ENCODE measurements at regions not wholly inside any gene's neighbourhood (a gene's known extent, or its start where the extent isn't known, plus 50 kb on each side); places are given as distances from the start of the nearest gene placed in this dataset.

DNA sequence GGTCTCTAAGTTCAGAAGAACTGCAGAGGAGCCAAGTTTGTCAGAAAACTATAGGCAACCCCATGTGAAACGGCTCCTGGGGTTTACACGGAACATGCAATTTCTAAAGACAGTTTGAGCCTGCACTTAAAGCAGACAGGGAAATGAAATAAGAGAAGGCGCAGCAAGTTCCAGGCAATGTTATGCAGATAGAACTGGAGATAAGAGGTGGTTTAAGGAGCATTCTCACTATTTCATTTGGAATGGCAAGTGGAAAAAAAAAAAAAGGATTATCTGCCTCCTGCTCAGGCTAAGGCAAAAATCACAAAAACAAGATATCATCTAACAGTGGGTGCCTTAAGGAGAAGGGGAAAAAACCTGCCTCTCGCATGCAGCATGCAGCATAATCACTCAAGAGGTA, 2252.4 kb downstream of the MAT2B start:
- Histone ChIP-seq H3K4me1 (ENCODE audit: control insufficient read depth, insufficient read depth, low read length, poor library complexity, severe bottlenecking) (no peaks in the 10 kb centered on the region), H3K9me3 (ENCODE audit: control insufficient read depth in 2 of 2, low read length in 2 of 2) (peaks cover 0 to 3% of the 10 kb centered on the region in 2 experiments), H3K4me3 (ENCODE audit: low read depth, low read length) (no peak overlapping the region), H3K36me3 (ENCODE audit: control insufficient read depth, insufficient read depth, low read length) (no peaks in the 10 kb centered on the region), H3K27me3 (ENCODE audit: control insufficient read depth, insufficient read depth, low read length) (no peaks in the 10 kb centered on the region), H3K27ac (ENCODE audit: insufficient read depth, low read length, poor library complexity, severe bottlenecking) (no peak overlapping the region)
- no peaks in the 10 kb centered on the region for H3K27me3 Mint-ChIP-seq
- ATAC-seq (ENCODE audit: low read depth in 2 of 2) (no peak), DNase-seq (no peak)
- H3K36me3 Mint-ChIP-seq: no peaks in the 10 kb centered on the region
- no peak overlapping the region for H3K27ac Mint-ChIP-seq
- H3K4me1 Mint-ChIP-seq: no peaks in the 10 kb centered on the region
- H3K4me3 Mint-ChIP-seq: no peak overlapping the region
- H3K9me3 Mint-ChIP-seq: peaks cover 6 to 25% (median 12%) of the 10 kb centered on the region in 7 donors

DNA sequence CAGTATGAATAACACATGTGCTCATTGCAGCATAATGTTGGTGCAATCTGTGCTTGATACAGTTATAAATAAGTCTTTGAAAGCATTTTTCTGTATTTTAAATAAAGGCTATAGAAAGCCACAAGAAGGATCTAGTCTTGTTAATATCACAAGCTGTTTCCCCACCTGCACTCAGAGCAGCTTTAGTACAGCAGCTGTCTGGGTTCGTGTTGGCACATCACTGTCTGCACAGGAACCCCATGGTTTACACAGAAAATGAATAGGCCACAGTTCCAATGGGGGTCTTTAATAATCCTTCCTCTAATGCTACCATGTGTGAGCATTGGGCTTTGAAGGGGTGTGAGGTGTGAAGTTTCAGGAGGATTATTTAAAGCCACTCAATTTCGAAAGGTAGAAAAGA, 2269.7 kb downstream of the MAT2B start:
- H3K4me3 ChIP-seq (ENCODE audit: low read depth, low read length): no peak overlapping the region
- Mint-ChIP-seq H3K9me3 (peaks cover 2 to 35% (median 5%) of the 10 kb centered on the region in 7 donors), H3K36me3 (no peaks in the 10 kb centered on the region), H3K27ac (no peak overlapping the region), H3K27me3 (no peaks in the 10 kb centered on the region), H3K4me1 (no peaks in the 10 kb centered on the region), H3K4me3 (no peak overlapping the region)
- no peak for ATAC-seq (ENCODE audit: low read depth in 2 of 2)
- no peaks in the 10 kb centered on the region for H3K27me3 ChIP-seq (ENCODE audit: control insufficient read depth, insufficient read depth, low read length)
- H3K36me3 ChIP-seq (ENCODE audit: control insufficient read depth, insufficient read depth, low read length): no peaks in the 10 kb centered on the region
- no peak for DNase-seq
- no peaks in the 10 kb centered on the region for H3K4me1 ChIP-seq (ENCODE audit: control insufficient read depth, insufficient read depth, low read length, poor library complexity, severe bottlenecking)
- peaks cover 0 to 2% of the 10 kb centered on the region in 2 experiments for H3K9me3 ChIP-seq (ENCODE audit: control insufficient read depth in 2 of 2, low read length in 2 of 2)
- H3K27ac ChIP-seq (ENCODE audit: insufficient read depth, low read length, poor library complexity, severe bottlenecking): no peak overlapping the region

DNA sequence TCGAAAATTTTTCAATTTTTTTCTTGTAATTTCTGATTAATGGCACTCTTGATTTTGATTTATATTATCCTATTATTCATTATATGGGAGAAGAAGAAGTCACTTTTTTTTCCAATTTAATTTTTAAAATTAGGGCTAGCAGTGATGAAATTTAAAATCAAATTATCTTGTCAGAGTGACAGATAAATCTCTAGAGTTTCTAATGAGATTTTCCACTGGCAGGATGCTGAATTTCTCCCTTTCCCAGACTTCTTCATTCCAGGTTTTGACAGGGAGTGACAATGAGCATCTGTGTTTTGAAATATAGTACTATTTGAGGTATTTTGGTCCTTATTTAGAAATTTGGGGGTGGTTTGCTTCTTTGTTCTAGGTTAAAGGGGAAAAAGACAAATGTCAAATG, 2274.1 kb downstream of the MAT2B start:
- Histone ChIP-seq H3K4me3 (ENCODE audit: low read depth, low read length) (no peak overlapping the region), H3K4me1 (ENCODE audit: control insufficient read depth, insufficient read depth, low read length, poor library complexity, severe bottlenecking) (no peaks in the 10 kb centered on the region)
- H3K27ac Mint-ChIP-seq: no peak overlapping the region

DNA sequence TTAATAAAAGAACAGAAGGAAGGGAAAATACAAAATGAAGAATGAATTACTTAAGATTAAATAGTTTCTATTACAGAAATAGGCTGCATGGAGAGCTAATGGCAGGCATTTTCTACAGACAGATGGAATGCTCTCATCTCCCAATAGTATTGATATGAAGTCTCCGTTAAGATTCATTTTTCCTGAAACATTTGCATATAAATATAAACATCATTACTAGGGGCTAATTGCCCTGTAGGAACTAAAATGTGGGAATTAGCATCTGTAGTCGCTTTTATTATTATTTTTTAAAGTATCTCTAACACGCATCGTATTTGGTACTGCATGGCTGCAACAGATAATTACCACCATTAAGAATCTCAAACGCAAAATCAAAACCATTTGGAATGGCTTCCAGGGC, 2275.5 kb downstream of the MAT2B start:
- ATAC-seq (ENCODE audit: low read depth in 2 of 2) (no peak), DNase-seq (no peak)
- Histone ChIP-seq H3K27me3 (ENCODE audit: control insufficient read depth, insufficient read depth, low read length) (no peaks in the 10 kb centered on the region), H3K4me3 (ENCODE audit: low read depth, low read length) (no peak overlapping the region), H3K9me3 (ENCODE audit: control insufficient read depth in 2 of 2, low read length in 2 of 2) (peaks cover 0 to 2% of the 10 kb centered on the region in 2 experiments), H3K36me3 (ENCODE audit: control insufficient read depth, insufficient read depth, low read length) (no peaks in the 10 kb centered on the region), H3K27ac (ENCODE audit: insufficient read depth, low read length, poor library complexity, severe bottlenecking) (no peak overlapping the region), H3K4me1 (ENCODE audit: control insufficient read depth, insufficient read depth, low read length, poor library complexity, severe bottlenecking) (no peaks in the 10 kb centered on the region)
- H3K36me3 Mint-ChIP-seq: no peaks in the 10 kb centered on the region
- H3K9me3 Mint-ChIP-seq: peaks cover 2 to 39% (median 9%) of the 10 kb centered on the region in 7 donors
- no peaks in the 10 kb centered on the region for H3K4me1 Mint-ChIP-seq
- no peak overlapping the region for H3K27ac Mint-ChIP-seq
- no peaks in the 10 kb centered on the region for H3K27me3 Mint-ChIP-seq
- no peak overlapping the region for H3K4me3 Mint-ChIP-seq

More for the DNA sequence above, 2274.1 kb downstream of the MAT2B start:
- peaks cover 2 to 37% (median 8%) of the 10 kb centered on the region in 7 donors for H3K9me3 Mint-ChIP-seq
- H3K36me3 Mint-ChIP-seq: no peaks in the 10 kb centered on the region
- Histone ChIP-seq H3K36me3 (ENCODE audit: control insufficient read depth, insufficient read depth, low read length) (no peaks in the 10 kb centered on the region), H3K9me3 (ENCODE audit: control insufficient read depth in 2 of 2, low read length in 2 of 2) (peaks cover 0 to 2% of the 10 kb centered on the region in 2 experiments), H3K27ac (ENCODE audit: insufficient read depth, low read length, poor library complexity, severe bottlenecking) (no peak overlapping the region), H3K27me3 (ENCODE audit: control insufficient read depth, insufficient read depth, low read length) (no peaks in the 10 kb centered on the region)
- H3K27me3 Mint-ChIP-seq: no peaks in the 10 kb centered on the region
- no peaks in the 10 kb centered on the region for H3K4me1 Mint-ChIP-seq
- DNase-seq: no peak
- ATAC-seq (ENCODE audit: low read depth in 2 of 2): no peak
- no peak overlapping the region for H3K4me3 Mint-ChIP-seq

DNA sequence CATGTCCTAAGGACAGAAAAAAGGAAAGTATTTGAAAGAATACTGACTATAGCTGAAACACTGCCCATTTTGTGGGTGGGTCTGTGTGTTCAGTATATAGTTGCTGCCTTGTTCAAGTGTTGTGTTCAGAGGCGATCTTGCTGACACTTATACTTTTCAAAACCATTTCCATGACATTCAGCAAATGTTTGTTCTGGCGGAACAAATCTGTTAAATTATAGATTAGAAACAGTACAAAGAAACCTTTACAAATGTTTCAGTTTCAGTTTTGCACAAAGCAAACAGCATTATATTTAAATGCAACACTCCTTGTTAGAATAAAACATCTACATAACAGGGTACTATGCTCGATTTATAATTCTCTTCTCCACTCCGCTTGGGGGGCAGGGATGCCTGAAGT, 2276.3 kb downstream of the MAT2B start:
- H3K27ac Mint-ChIP-seq: no peak overlapping the region
- Histone ChIP-seq H3K27me3 (ENCODE audit: control insufficient read depth, insufficient read depth, low read length) (no peaks in the 10 kb centered on the region), H3K9me3 (ENCODE audit: control insufficient read depth in 2 of 2, low read length in 2 of 2) (peaks cover 0 to 4% of the 10 kb centered on the region in 2 experiments), H3K4me3 (ENCODE audit: low read depth, low read length) (no peak overlapping the region), H3K27ac (ENCODE audit: insufficient read depth, low read length, poor library complexity, severe bottlenecking) (no peak overlapping the region), H3K4me1 (ENCODE audit: control insufficient read depth, insufficient read depth, low read length, poor library complexity, severe bottlenecking) (no peaks in the 10 kb centered on the region), H3K36me3 (ENCODE audit: control insufficient read depth, insufficient read depth, low read length) (no peaks in the 10 kb centered on the region)
- no peak for ATAC-seq (ENCODE audit: low read depth in 2 of 2)
- no peak for DNase-seq
- no peaks in the 10 kb centered on the region for H3K4me1 Mint-ChIP-seq
- no peaks in the 10 kb centered on the region for H3K36me3 Mint-ChIP-seq
- peaks cover 6 to 36% (median 10%) of the 10 kb centered on the region in 7 donors for H3K9me3 Mint-ChIP-seq
- H3K27me3 Mint-ChIP-seq: no peaks in the 10 kb centered on the region
- no peak overlapping the region for H3K4me3 Mint-ChIP-seq

DNA sequence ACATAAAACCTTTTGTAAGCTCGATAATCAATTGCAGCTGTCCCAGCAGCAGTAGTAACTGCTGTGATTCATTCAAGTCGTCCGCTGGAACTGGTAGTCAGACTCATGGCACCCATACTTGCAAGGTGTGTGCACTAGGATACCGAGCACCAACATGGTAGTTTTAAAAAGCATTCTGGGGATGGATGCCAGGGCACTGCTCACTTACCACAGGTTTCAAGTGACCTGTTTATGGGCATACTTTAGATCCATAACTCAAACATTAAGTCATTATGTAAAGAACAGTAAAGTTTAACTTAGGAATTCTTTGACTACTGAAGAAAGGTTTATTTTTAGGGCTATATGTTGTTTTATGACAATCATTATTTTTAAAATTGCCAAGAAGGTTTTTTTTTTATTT, 2277.6 kb downstream of the MAT2B start:
- H3K27ac Mint-ChIP-seq: no peak overlapping the region
- no peaks in the 10 kb centered on the region for H3K27me3 Mint-ChIP-seq
- Histone ChIP-seq H3K27ac (ENCODE audit: insufficient read depth, low read length, poor library complexity, severe bottlenecking) (no peak overlapping the region), H3K4me1 (ENCODE audit: control insufficient read depth, insufficient read depth, low read length, poor library complexity, severe bottlenecking) (no peaks in the 10 kb centered on the region), H3K9me3 (ENCODE audit: control insufficient read depth in 2 of 2, low read length in 2 of 2) (peaks cover 0 to 4% of the 10 kb centered on the region in 2 experiments), H3K36me3 (ENCODE audit: control insufficient read depth, insufficient read depth, low read length) (no peaks in the 10 kb centered on the region), H3K4me3 (ENCODE audit: low read depth, low read length) (no peak overlapping the region), H3K27me3 (ENCODE audit: control insufficient read depth, insufficient read depth, low read length) (no peaks in the 10 kb centered on the region)
- no peak overlapping the region for H3K4me3 Mint-ChIP-seq
- no peaks in the 10 kb centered on the region for H3K4me1 Mint-ChIP-seq
- no peaks in the 10 kb centered on the region for H3K36me3 Mint-ChIP-seq
- DNase-seq: no peak
- H3K9me3 Mint-ChIP-seq: peaks cover 9 to 43% (median 11%) of the 10 kb centered on the region in 7 donors
- ATAC-seq (ENCODE audit: low read depth in 2 of 2): no peak

DNA sequence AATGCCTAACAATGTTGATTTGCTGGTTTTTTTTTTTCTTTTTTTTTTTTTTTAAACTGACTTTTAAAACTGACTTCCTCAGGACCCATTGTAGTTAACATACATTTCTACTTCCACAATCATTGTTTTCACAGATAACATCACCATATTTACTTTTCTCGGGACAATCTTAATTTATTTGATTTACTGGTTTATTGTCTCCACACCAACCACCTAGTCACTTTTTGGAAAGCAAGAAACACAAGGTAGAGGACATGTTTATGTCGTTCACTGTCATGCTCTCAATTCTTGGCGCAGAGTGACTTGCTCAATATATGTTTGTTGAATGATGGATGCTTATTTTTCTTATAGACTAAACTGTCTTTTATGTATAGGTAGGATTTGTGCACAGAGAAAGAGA, 2280.7 kb downstream of the MAT2B start:
- Histone ChIP-seq H3K4me3 (ENCODE audit: low read depth, low read length) (no peak overlapping the region), H3K27ac (ENCODE audit: insufficient read depth, low read length, poor library complexity, severe bottlenecking) (no peak overlapping the region), H3K36me3 (ENCODE audit: control insufficient read depth, insufficient read depth, low read length) (no peaks in the 10 kb centered on the region), H3K27me3 (ENCODE audit: control insufficient read depth, insufficient read depth, low read length) (no peaks in the 10 kb centered on the region), H3K4me1 (ENCODE audit: control insufficient read depth, insufficient read depth, low read length, poor library complexity, severe bottlenecking) (no peaks in the 10 kb centered on the region), H3K9me3 (ENCODE audit: control insufficient read depth in 2 of 2, low read length in 2 of 2) (peaks cover 0 to 2% of the 10 kb centered on the region in 2 experiments)
- Mint-ChIP-seq H3K27me3 (no peaks in the 10 kb centered on the region), H3K9me3 (peaks cover 8 to 51% (median 13%) of the 10 kb centered on the region in 7 donors), H3K4me3 (no peak overlapping the region), H3K4me1 (no peaks in the 10 kb centered on the region), H3K36me3 (no peaks in the 10 kb centered on the region), H3K27ac (no peak overlapping the region)
- no peak for DNase-seq
- no peak for ATAC-seq (ENCODE audit: low read depth in 2 of 2)

DNA sequence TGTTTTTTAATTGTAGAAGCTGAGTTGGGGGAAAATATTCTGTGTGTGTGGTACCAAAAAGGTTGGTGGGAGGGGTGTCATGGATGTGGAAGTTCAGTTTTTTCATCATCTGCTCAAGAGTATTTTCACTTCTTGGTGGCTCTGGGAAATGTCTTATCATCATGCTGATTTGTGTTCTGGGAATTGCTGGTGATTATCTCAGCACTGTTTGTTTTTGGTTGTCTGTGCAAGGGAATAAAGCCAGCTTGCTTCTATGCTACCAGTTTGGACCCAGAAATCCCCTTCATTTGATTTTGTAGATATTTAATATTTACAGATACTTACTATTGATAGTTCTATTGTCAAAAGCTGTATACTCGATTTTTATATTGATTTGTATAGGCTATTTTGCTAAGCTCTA, 2289.7 kb downstream of the MAT2B start:
- H3K27me3 ChIP-seq (ENCODE audit: control insufficient read depth, insufficient read depth, low read length): no peaks in the 10 kb centered on the region
- DNase-seq (no peak), ATAC-seq (ENCODE audit: low read depth in 2 of 2) (no peak)
- peaks cover 3% of the 10 kb centered on the region in 2 experiments for H3K9me3 ChIP-seq (ENCODE audit: control insufficient read depth in 2 of 2, low read length in 2 of 2)
- H3K9me3 Mint-ChIP-seq: peaks cover 4 to 27% (median 7%) of the 10 kb centered on the region in 7 donors
- no peak overlapping the region for H3K27ac Mint-ChIP-seq
- no peak overlapping the region for H3K4me3 ChIP-seq (ENCODE audit: low read depth, low read length)
- H3K36me3 Mint-ChIP-seq: no peaks in the 10 kb centered on the region
- no peak overlapping the region for H3K4me3 Mint-ChIP-seq
- no peaks in the 10 kb centered on the region for H3K27me3 Mint-ChIP-seq
- H3K36me3 ChIP-seq (ENCODE audit: control insufficient read depth, insufficient read depth, low read length): no peaks in the 10 kb centered on the region
- H3K27ac ChIP-seq (ENCODE audit: insufficient read depth, low read length, poor library complexity, severe bottlenecking): no peak overlapping the region
- H3K4me1 ChIP-seq (ENCODE audit: control insufficient read depth, insufficient read depth, low read length, poor library complexity, severe bottlenecking): no peaks in the 10 kb centered on the region
- no peaks in the 10 kb centered on the region for H3K4me1 Mint-ChIP-seq
